ENCODE measurements at regions not wholly inside any gene's neighbourhood (a gene's known extent, or its start where the extent isn't known, plus 50 kb on each side); places are given as distances from the start of the nearest gene placed in this dataset.

DNA sequence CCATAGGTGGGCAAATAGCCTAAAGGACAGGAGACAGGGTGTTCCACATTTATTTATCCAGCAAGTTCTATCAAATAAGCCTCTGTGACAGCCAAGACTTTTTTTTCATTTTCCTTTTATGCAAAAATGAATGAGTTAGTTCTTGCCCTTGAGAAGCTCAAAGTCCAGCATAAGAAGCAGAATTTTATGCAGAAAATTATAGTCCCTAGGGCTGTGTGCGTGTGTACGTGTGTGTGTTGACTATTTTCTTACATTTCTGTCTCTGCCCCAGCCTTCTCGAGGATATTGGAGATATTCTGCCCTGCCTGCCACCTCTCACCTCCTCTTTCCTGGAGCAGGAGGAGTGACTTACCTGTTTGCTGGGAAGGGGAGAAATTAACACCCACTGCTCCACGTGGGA is 221.9 kb downstream of the SREK1 start:
- no peak overlapping the region for H3K4me3 ChIP-seq (ENCODE audit: low read depth, low read length, poor library complexity, severe bottlenecking)
- no peaks in the 10 kb centered on the region for H3K27me3 ChIP-seq (ENCODE audit: insufficient read depth, low read length)
- H3K4me2 ChIP-seq (ENCODE audit: low read length): no peak overlapping the region
- no peaks in the 10 kb centered on the region for H3F3A ChIP-seq (ENCODE audit: insufficient read depth, low read length)
- no peaks in the 10 kb centered on the region for H3K4me1 ChIP-seq (ENCODE audit: insufficient read depth, low read length, severe bottlenecking)
- TF ChIP-seq, protein P1, sequence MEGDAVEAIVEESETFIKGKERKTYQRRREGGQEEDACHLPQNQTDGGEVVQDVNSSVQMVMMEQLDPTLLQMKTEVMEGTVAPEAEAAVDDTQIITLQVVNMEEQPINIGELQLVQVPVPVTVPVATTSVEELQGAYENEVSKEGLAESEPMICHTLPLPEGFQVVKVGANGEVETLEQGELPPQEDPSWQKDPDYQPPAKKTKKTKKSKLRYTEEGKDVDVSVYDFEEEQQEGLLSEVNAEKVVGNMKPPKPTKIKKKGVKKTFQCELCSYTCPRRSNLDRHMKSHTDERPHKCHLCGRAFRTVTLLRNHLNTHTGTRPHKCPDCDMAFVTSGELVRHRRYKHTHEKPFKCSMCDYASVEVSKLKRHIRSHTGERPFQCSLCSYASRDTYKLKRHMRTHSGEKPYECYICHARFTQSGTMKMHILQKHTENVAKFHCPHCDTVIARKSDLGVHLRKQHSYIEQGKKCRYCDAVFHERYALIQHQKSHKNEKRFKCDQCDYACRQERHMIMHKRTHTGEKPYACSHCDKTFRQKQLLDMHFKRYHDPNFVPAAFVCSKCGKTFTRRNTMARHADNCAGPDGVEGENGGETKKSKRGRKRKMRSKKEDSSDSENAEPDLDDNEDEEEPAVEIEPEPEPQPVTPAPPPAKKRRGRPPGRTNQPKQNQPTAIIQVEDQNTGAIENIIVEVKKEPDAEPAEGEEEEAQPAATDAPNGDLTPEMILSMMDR (IDR thresholded peaks at IDR 0.05; ENCODE audit: low read length): no peak
- no peak for TF ChIP-seq EZH2 (IDR thresholded peaks at IDR 0.05; ENCODE audit: borderline replicate concordance, low read length)
- H3K9ac ChIP-seq (ENCODE audit: low read length): no peak overlapping the region
- no peaks in the 10 kb centered on the region for H3K9me2 ChIP-seq (ENCODE audit: low read depth, low read length)
- no peaks in the 10 kb centered on the region for H3K9me3 ChIP-seq (ENCODE audit: low read length)
- H3K27ac ChIP-seq (ENCODE audit: low read depth, low read length, poor library complexity, severe bottlenecking): no peak overlapping the region
- no peaks in the 10 kb centered on the region for H3K36me3 ChIP-seq (ENCODE audit: insufficient read depth, low read length)
- no peak overlapping the region for H2AFZ ChIP-seq (ENCODE audit: low read length)
- no peaks in the 10 kb centered on the region for H3K79me2 ChIP-seq (ENCODE audit: insufficient read depth, low read length)
- no peaks in the 10 kb centered on the region for H4K20me1 ChIP-seq (ENCODE audit: insufficient read depth, low read length)

DNA sequence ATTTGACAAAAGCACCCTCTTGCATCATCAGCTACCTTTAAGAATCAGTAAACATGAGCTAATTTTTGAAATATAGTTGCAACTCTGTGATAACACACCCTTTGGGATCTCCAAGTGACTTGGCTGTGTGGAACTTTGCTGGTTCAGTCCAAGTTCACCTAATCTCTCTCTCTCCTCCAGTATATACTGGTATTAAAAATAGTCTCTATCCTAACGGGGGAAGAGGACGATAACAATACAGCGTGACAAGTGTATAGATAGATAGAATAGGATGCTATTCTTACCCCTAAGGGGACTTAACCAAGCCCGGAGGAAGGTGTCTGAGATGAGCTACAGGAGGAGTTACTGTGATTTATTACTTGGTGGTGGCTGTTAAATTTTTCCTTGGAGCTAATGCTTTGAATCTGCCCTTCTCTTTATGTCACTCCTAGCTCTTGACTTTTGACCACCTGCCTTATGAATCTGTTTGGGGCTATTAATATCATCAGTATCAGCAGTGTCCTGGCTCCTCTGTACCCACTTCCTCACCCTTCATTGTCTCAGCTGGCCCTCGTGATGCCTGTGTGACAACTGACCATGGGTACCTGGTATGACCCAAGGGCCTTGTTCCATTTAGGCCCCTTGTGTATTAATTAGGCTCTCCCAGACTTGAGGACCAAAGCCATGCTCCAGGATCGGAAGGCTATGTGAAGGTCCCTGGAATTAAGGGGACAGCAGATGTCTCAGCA is 223.9 kb downstream of the SREK1 start:
- no peaks in the 10 kb centered on the region for H3K9me2 ChIP-seq (ENCODE audit: low read depth, low read length)
- H3K79me2 ChIP-seq (ENCODE audit: insufficient read depth, low read length): no peaks in the 10 kb centered on the region
- no peak overlapping the region for H3K27ac ChIP-seq (ENCODE audit: low read depth, low read length, poor library complexity, severe bottlenecking)
- H2AFZ ChIP-seq (ENCODE audit: low read length): no peak overlapping the region
- no peaks in the 10 kb centered on the region for H3K27me3 ChIP-seq (ENCODE audit: insufficient read depth, low read length)
- TF ChIP-seq, protein P1 (IDR thresholded peaks at IDR 0.05; ENCODE audit: low read length): no peak
- no peak for TF ChIP-seq EZH2 (IDR thresholded peaks at IDR 0.05; ENCODE audit: borderline replicate concordance, low read length)
- no peaks in the 10 kb centered on the region for H3K36me3 ChIP-seq (ENCODE audit: insufficient read depth, low read length)
- no peak overlapping the region for H3K4me3 ChIP-seq (ENCODE audit: low read depth, low read length, poor library complexity, severe bottlenecking)
- H3K4me2 ChIP-seq (ENCODE audit: low read length): no peak overlapping the region
- H3K4me1 ChIP-seq (ENCODE audit: insufficient read depth, low read length, severe bottlenecking): no peaks in the 10 kb centered on the region
- no peak overlapping the region for H3K9ac ChIP-seq (ENCODE audit: low read length)
- H3F3A ChIP-seq (ENCODE audit: insufficient read depth, low read length): no peaks in the 10 kb centered on the region
- no peaks in the 10 kb centered on the region for H3K9me3 ChIP-seq (ENCODE audit: low read length)
- H4K20me1 ChIP-seq (ENCODE audit: insufficient read depth, low read length): no peaks in the 10 kb centered on the region

DNA sequence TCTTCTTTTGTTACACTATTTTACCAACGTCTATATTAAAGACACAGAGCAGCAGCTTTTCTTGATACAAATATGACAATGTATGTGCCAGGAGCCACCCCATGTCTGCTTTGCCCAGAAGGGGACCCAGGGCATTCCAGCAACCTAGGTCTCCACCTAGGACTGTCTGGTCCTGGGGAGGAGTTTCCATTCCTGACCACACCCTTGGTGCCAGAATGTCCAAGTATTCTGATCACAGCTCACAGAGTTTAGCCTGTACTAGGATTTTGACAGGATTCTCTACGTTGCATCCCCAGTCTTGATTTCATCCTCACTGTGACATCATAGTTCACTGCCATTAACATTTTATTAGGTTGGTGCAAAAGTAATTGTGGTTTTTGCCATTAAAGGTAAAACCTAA is 224.7 kb downstream of the SREK1 start:
- H3K4me2 ChIP-seq (ENCODE audit: low read length): no peak overlapping the region
- no peaks in the 10 kb centered on the region for H3K79me2 ChIP-seq (ENCODE audit: insufficient read depth, low read length)
- H3K27me3 ChIP-seq (ENCODE audit: insufficient read depth, low read length): no peaks in the 10 kb centered on the region
- no peaks in the 10 kb centered on the region for H3F3A ChIP-seq (ENCODE audit: insufficient read depth, low read length)
- no peaks in the 10 kb centered on the region for H3K9me3 ChIP-seq (ENCODE audit: low read length)
- no peak overlapping the region for H3K27ac ChIP-seq (ENCODE audit: low read depth, low read length, poor library complexity, severe bottlenecking)
- no peak overlapping the region for H3K9ac ChIP-seq (ENCODE audit: low read length)
- H3K4me1 ChIP-seq (ENCODE audit: insufficient read depth, low read length, severe bottlenecking): no peaks in the 10 kb centered on the region
- no peaks in the 10 kb centered on the region for H4K20me1 ChIP-seq (ENCODE audit: insufficient read depth, low read length)
- H3K4me3 ChIP-seq (ENCODE audit: low read depth, low read length, poor library complexity, severe bottlenecking): no peak overlapping the region
- no peak overlapping the region for H2AFZ ChIP-seq (ENCODE audit: low read length)
- TF ChIP-seq, protein P1 (IDR thresholded peaks at IDR 0.05; ENCODE audit: low read length): no peak
- TF ChIP-seq EZH2 (IDR thresholded peaks at IDR 0.05; ENCODE audit: borderline replicate concordance, low read length): no peak
- no peaks in the 10 kb centered on the region for H3K36me3 ChIP-seq (ENCODE audit: insufficient read depth, low read length)
- H3K9me2 ChIP-seq (ENCODE audit: low read depth, low read length): no peaks in the 10 kb centered on the region
